Tibial nerve (tissue), 4 donors: ENCODE measurements at regions not wholly inside any gene's neighbourhood (a gene's known extent, or its start where the extent isn't known, plus 50 kb on each side); places are given as distances from the start of the nearest gene placed in this dataset.

Experiments
- CTCF ChIP-seq, 5 experiments: fragments of 200-600 bp in 3 of 5; fragments of 450-650 bp in 2 of 5; sonication (generic) in 3 of 5; IDR thresholded peaks; one replicate each; pipeline ENCODE4 v1.5.1; 2016 to 2019; ENCODE audit warnings: antibody characterized with exemption in 5 of 5, mild to moderate bottlenecking in 3 of 5, moderate library complexity in 2 of 5
- EP300 ChIP-seq, 2 donors: sonication (generic); formaldehyde crosslinking; IDR thresholded peaks; one replicate each; pipeline ENCODE4 v1.6.1; 2017; ENCODE audit warnings: antibody characterized with exemption in 2 of 2, mild to moderate bottlenecking in 1 of 2
- POLR2A ChIP-seq, 2 donors: fragments of 450-650 bp; IDR thresholded peaks; one replicate each; pipeline ENCODE4 v1.6.1; 2017; ENCODE audit warnings: antibody characterized with exemption in 2 of 2, mild to moderate bottlenecking in 2 of 2, moderate library complexity in 2 of 2

GRCh38 chr14:82896476-82896875, 1362.8 kb upstream of the SEL1L start:
- TF ChIP-seq CTCF (IDR thresholded peaks at IDR 0.05) (no peak), POLR2A (IDR thresholded peaks at IDR 0.05) (no peak), EP300 (IDR thresholded peaks at IDR 0.05) (no peak)
